Fibroblast of the conjunctiva (primary cell): ENCODE measurements at regions not wholly inside any gene's neighbourhood (a gene's known extent, or its start where the extent isn't known, plus 50 kb on each side); places are given as distances from the start of the nearest gene placed in this dataset.

Experiments used
- DNase-seq: peaks from one replicate; pipeline ENCODE4 v3.0.0-alpha.2; 2010; ENCODE audit warnings: low read depth

DNA sequence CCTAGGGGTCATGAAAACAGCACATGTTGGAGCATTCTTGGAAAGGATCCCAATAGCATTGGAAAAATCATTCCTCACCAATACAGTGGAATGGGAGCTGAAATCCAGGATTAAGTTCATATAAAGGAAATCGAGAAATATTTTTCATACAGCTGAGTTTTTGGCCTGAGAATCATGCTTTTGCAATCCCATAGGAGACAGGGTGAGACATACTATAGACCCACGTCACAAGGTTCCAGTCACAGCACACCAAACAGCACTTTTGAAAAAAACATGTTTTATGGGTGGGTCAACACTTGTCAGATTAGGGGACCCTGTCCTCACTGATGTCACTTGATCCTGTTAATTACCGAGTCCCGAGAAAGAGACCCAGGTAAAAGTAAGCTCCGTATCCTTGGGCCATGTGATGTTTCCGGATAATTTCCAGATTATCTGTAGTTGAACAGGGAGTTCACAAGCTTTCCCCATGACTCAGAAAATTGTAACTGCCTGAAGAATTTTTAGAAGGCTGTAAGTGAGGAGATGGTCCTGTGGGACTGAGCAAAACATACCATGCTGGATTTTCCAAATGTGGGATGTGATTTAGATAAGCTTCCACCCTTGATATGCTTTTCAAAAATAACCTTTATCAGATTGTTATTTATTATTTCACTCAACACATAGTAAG is 80.9 kb upstream of the TLR3 start:
- DNase-seq: no peak

DNA sequence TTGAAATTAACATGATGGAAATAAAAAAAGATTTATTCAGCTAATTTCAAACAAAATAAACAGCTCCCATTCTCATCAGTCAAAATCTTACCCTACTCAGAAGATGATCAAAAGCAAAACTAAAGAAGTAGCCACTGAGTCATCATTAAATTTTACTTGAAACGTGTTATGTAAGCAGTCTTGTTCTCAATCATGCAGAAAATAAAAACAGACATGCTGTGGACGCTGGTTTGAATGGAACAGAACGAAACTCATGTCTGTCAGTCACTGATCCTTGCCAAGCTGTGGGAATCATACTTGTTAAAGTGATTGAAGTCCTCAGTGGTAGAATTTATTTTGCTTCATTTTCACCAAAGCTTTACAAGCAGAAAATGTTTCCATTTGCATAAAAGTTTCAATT is 77.2 kb upstream of the TLR3 start:
- DNase-seq: no peak

DNA sequence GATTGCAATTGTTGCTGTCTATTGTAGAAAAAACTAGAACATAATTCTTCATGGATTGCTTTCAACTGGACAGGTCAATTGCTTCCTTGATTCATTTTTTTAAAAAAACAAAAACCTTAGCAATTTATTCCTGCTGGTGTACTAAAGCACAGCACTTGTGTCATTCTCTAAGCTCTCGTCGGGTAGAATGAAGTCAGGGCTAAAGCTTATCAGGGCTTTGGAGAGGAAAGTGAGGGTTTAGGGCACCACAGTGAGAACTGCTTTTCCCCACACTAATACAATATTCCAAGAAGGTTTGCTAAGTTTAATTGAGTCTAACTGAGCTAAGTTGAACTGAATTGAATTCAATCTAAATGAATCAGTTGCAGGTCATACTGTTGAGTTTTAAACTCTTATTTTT is 76.4 kb upstream of the TLR3 start:
- no peak for DNase-seq

DNA sequence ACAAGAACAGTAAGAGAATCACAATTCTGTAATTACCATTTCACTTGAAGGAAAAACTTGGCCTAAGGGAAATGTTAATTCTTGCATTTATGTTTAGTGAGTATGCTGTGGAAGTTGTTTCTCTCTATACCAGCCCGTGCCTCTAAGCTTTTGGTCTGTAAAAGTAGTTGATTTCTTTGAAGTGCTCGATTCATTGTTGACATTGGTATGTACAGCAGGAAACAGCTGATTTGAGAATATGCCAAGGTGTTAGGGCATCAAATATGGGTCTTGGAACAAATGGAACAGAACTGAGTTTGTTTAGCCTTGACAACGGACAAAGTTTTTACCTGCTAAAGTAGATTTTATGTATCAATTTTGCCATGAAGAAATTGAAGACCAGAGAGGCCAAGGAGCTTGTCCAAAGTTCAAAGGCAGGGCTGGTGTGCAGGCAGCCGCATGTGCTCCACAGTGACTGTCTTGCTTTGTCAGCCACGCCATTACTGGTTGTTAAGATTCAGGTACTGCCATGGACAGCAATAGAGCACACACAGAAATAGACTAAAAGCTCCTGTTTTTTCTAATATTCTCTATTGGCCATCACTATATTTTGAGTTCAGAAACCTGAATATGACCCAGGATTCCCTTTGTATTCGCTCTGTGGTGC is 75.5 kb upstream of the TLR3 start:
- no peak for DNase-seq

DNA sequence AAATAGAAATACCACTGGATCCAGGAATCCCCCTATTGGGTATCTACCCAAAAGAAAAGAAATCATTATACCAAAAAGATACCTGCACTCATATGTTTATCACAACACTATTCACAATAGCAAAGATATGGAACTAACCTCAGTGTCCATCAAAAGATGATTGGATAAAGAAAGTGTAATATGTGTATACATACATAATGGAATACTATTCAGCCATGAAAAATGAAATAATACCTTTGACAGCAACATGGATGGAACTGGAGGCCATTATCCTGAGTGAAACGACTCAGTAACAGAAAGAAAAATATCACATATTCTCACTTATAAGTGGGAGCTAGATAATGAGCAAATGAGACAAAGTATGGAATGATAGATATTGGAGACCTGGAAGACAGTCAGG is 74.2 kb upstream of the TLR3 start:
- DNase-seq: no peak

DNA sequence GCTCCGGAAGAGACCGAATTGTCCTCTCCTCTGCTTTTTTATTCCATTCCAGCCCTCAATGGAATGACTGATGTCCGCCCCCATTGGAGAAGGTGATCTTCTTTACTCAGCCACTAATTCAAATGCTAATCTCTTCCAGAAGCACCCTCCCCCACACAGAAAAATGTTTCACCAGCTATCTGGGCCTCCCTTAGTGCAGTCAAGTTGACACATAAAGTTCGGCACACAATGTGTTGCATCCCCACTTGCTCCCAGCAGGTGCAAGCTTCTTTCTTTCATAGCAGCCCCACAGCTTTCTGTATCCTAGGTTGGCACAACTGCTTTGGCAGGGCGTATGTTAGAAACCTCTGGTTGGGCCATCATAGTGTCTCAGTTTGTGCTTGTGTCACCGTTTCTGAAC is 73.3 kb upstream of the TLR3 start:
- DNase-seq: no peak

DNA sequence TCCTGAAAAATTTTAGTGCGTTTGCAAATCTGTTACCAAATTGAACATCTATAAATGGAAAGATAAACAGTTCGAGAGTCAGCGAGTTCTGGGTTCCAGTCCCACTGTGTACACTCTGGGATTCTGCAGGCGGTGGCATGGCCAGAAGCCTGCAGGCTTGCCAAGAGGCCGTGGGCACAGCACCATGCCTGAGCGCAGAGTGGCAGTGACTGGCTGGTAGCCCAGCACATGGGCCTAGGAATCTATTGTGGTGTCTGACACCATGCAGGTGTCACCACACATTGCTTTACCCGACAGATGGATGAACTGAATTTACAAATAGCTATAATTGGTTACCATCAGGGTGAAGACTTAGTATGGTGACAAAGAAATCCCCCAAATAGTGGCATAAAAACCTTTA is 71.7 kb upstream of the TLR3 start:
- no peak for DNase-seq

DNA sequence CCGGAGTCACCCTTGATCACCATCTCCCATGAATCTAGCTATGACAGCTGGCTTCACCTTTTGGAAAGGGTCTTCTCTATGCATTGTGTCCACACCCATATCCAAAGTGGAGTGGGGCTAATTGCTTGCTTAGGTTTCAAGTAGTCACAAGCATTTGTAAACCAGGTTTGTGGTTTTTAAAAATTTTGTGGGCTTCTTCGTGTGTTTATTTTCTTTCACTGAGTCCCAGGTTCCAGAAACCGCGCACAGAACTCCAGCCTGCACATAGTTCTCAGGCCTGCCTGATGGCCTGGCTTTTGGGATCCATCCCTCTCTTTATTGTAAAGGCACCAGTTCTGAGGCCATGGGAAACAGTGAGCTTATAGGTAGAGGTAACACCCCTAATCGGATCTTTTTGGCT is 70.2 kb upstream of the TLR3 start:
- DNase-seq: no peak

DNA sequence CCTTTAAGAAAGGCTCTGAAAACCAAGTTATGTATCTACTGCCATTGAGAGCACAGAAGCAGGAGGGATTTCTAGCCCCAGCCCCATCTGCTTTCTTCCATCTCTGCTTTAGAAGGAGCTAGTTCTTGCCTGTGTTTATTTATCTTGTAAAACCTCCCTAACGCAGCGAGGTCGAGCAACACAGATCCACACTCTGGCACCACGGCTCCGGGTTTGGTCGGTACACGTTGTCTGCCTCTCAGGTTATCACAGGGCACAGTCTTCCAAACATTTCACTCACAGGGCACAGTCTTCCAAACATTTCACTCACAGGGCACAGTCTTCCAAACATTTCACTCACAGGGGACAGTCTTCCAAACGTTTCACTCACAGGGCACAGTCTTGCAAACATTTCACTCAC is 69.7 kb upstream of the TLR3 start:
- no peak for DNase-seq

DNA sequence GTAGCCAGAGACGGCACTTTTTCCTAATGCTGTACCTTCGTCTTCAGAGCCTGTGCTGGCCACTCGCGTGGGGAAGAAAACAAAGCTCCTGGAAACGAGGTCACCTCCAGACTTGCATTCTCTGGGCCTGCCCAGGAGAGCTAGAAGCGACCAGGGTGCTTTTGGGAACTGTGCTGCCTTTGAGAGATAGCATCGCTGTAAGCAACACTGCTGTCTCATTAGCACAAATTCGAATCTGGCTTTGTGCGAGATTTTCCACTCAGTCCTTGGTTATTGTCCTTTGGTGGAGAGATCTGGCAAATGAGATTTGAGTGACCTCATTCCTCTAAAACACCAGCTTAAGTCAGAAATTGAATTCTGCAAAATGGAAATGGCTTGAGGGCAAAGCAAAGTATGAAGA is 66.1 kb upstream of the TLR3 start:
- DNase-seq: no peak

DNA sequence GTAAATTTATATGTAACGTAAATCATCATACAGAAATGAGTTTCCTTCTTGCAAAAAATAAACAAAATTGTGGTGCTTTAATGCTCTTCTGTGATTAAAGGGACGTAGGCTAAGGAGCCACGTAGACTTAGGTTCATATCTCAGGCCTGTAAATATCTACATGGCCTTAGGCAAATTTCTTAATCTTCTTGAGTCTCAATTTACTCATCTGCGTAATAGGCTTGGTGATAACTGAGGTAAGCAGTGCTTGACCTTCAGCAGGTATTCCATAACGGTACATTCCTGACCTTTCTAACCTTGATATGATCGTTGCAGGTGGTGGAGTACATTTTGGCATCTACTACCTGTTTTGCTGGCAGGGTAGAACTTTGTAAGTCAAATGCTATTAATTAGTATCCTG is 65.2 kb upstream of the TLR3 start:
- DNase-seq: no peak

DNA sequence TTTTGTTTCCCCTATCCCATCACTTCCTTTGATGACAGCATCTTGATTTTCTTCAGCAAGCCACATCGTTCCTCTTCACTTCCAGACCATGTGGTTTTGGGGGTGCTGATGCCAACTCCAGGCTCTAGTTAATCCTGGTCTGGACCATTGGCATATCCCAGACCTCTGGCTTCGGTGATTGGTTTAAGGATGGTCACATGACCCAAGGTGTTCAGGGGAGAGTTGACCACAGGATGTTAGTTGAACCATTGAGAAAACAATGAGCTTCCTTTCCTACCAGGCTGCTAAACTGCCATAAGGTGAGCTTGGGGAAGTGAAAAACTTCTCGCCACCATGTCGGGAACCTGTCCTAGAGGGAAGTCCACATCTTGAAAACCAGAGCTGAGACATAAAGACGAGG is 60.9 kb upstream of the TLR3 start:
- DNase-seq: no peak

DNA sequence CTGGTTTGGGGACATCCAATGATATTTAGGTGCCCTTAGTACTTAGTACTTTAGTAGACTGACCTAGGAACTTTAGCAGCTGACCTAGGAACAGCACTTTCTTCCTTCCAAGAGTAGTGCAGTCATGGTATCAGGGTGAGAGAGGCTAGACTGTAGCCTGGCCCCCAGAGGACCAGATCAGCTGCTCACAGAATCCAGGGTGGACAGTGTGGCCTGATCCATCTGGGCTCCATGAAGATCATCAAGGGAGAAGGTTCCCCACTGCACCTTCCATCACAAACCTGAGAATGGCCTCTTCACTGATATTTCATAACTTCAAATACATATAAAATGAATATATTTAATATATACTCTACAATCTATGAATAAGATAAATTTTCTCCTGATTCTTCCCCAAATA is 59.0 kb upstream of the TLR3 start:
- no peak for DNase-seq

DNA sequence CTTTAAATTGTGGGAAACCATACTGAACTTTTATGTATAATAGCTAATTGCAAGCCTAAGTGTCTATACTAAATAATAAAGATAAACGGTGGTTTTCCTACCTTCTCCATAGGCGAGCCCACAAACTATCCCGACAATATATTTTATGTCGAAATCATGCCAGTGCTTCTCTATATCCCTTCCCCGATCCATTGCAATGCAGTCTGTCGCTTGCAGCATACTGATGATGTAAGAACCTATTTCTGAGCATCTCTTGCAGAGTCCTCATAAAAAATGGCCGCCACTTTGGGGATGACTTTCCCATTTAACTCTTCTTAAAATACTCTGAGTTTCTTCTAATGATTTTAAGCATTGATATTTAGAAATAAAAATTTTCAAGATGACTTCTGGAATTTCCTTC is 58.1 kb upstream of the TLR3 start:
- no peak for DNase-seq

DNA sequence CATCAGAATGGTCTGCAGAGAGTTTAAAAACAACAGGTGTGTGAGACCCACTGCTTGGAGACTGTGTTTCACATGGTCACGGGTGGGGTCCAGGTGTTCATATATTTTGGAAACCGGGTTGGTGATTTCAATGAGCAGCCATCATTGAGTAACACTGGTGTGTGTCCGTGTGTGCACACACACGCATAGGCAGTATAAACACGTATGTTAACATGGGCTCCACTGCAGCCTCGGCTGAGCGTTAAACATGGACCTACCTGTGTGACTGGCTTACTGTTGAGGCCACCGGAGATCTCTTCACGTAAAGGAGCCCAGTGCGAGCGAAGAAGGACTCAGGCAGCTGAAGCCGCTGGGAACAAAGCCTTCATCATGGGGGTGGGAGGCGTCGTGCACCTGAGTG is 56.9 kb upstream of the TLR3 start:
- no peak for DNase-seq

DNA sequence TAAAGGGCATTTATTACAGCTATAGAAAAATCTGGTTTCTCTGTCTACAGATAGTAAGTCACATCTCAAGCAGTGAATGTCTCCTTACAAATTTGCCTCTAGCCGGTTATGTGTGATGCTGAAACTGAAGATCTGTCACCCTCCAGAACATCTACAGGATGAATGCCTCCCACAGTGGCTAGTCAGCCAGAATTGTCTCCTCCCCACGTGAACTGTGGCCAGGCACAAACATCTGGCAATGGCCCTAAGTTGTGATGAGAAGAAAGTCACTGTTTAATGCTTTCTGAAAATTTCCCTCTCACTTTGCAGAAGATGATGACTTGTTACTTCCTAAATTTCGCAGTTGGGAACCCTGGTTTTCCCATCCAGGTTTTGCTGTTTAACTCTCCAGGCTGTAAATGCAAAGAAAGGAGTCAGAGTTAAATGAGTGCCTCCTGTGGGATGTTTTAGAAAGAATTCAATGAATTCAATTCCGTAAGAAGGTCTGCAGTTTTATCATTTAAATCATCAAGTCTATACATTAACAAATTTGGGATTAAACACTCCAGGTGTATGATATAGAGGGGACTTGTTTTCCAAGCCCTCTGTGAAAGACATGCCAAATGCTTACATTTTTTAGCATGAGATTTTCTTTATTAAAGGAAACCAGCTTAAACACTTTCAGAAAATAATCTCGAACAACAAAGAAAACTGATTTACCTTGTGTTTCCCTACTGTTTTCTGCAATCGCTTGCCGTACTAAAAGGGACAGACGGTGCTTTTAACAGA is 55.4 kb upstream of the TLR3 start:
- DNase-seq: no peak

DNA sequence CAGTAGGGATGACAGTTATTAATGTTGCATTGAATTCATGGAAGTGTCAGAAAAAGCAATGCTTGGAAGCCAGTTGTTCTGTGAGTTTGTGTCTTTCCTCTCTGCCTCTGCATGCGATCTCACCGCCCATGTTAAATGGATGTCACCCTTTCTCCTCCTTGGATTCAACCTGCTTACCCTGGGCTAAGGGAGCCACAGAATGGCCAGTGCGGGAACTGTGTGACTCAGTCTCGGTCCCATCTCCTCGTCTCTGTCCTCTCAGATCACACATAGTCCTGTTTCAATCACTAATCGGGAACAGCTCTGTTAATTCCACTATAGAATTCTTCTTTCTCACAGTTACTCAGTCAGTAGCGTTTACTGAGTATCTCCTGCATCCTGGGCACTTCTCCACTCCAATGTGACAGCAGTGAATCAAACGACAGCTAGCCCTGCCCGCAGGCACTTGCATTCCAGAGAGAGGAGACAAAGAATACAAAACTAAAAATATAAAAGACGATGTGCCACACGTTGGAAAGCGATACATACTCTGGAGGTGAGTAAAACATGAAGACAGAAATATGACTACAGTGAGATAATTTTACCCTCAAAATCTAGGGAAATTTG is 53.6 kb upstream of the TLR3 start:
- no peak for DNase-seq

DNA sequence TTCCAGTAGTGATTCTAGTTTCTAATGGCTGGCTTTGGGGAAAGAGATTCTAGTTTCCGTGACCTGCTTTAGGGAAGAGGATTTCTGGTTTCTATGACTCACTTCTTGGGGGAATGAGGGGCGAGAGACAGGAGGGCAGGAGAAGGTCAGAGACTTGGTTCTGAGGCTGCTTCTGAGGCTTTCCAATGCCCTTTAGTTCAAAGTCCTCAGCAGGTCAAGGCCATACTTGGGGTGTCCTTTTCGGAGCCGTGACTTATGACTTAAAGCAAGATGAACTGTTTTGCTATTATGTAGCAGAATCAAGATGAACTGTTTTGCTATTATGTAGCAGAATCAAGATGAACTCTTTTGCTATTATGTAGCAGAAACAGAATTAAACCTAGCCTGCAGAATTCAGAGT is 52.2 kb upstream of the TLR3 start:
- no peak for DNase-seq

DNA sequence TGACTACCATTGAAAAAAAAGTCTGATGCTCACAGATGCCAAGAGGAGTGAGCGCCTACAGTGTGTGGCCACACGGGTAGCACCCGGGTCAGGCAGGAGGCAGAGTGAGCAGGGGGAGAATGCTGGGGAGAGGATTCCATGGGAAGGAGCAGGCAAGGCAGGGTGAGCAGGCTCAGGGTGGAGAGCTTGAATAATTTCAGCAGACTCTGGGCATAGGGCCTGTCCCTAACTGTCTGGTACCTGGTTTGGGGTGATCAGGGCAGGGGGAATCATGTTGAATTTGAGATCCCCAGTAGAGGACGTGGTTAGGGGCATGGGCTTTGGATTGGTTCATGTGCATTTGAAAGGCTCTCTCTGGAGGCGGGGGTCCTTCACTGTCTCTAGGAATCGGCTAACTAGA is 51.2 kb upstream of the TLR3 start:
- DNase-seq: no peak

DNA sequence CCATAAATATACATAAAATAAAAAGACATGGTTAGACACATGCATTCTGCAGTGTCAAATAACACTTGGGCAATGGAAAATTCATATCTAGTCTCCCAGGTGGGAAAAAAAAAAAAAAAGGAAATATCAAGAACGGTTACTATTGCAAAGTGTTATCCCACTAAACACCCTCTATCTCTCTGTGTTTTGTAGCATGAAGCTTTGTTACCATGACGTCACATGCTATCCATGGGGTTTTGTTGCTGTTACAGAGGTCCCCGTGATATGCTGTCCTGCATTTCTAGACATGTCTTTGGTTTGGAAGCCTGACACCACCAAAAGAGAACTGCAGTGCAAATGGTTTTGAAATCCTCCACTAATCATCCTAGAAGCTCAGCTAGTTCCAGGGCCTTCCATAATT is 50.7 kb upstream of the TLR3 start:
- DNase-seq: no peak

DNA sequence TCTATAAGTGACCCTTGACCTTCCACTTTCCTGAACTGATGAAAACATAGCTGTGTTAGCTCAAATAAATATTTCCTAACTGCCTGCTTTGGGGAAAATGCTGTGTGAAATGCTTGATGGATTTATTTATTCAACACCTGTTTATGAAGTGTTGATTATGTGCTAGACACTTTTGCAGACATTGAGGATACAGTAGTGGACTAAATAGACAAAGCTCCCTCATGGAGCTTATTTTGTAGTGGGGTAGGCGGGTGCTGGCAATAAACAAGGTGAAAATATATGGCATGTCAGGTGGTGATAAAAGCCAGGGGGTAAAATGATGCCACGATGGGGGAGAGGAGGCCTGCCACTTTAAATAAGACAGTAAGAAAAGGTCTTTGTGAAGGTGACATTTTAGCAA is 50.2 kb upstream of the TLR3 start:
- DNase-seq: no peak
